H9 (cell line): ENCODE measurements at regions not wholly inside any gene's neighbourhood (a gene's known extent, or its start where the extent isn't known, plus 50 kb on each side); places are given as distances from the start of the nearest gene placed in this dataset.

Experiments
- DNase-seq: peaks from one replicate; pipeline ENCODE4 v3.0.0-alpha.2; 2017
- H2AFZ ChIP-seq: one replicate; pipeline ENCODE4 v1.6.1; 2013; ENCODE audit warnings: mild to moderate bottlenecking, low read length, control low read depth, moderate library complexity
- H2AK5ac ChIP-seq: 2 replicates; pipeline ENCODE4 v1.6.1; 2013; ENCODE audit warnings: low read length, control low read depth, mixed read lengths; ENCODE audit not compliant: insufficient read length
- H2BK120ac ChIP-seq: one replicate; pipeline ENCODE4 v1.6.1; 2013; ENCODE audit warnings: low read depth, mild to moderate bottlenecking, low read length, control low read depth, inconsistent platforms; ENCODE audit not compliant: poor library complexity, severe bottlenecking
- H2BK12ac ChIP-seq: 2 replicates; pipeline ENCODE4 v1.6.1; 2013; ENCODE audit warnings: low read length, control low read depth, mixed read lengths, low read depth; ENCODE audit not compliant: insufficient read length
- H2BK15ac ChIP-seq: 2 replicates; pipeline ENCODE4 v1.6.1; 2013; ENCODE audit warnings: low read depth, low read length, control low read depth
- H2BK20ac ChIP-seq: one replicate; pipeline ENCODE4 v1.6.1; 2013; ENCODE audit warnings: low read depth, mild to moderate bottlenecking, low read length, control low read depth, inconsistent platforms; ENCODE audit not compliant: poor library complexity, severe bottlenecking
- H2BK5ac ChIP-seq: 2 replicates; pipeline ENCODE4 v1.6.1; 2013; ENCODE audit warnings: low read length, control low read depth, mixed read lengths; ENCODE audit not compliant: insufficient read length
- H3K14ac ChIP-seq: 2 replicates; pipeline ENCODE4 v1.6.1; 2013; ENCODE audit warnings: low read length, control low read depth; ENCODE audit not compliant: insufficient read depth
- H3K18ac ChIP-seq: 2 replicates; pipeline ENCODE4 v1.6.1; 2013; ENCODE audit warnings: low read depth, mild to moderate bottlenecking, mixed read lengths, low read length, control low read depth; ENCODE audit not compliant: insufficient read length
- H3K23ac ChIP-seq: 2 replicates; pipeline ENCODE4 v1.6.1; 2013; ENCODE audit warnings: low read length, control low read depth, mixed read lengths, low read depth; ENCODE audit not compliant: insufficient read length
- H3K23me2 ChIP-seq: 2 replicates; pipeline ENCODE4 v1.6.1; 2013; ENCODE audit warnings: low read depth, mild to moderate bottlenecking, mixed read lengths, low read length, control low read depth; ENCODE audit not compliant: insufficient read length, poor library complexity, severe bottlenecking
- H3K27ac ChIP-seq: 2 replicates; pipeline ENCODE4 v1.5.1; 2013; ENCODE audit warnings: low read length, control low read depth, mixed read lengths, low read depth; ENCODE audit not compliant: insufficient read length
- H3K27me3 ChIP-seq: 2 replicates; pipeline ENCODE4 v1.6.1; 2013; ENCODE audit warnings: low read length, control low read depth, inconsistent platforms; ENCODE audit not compliant: insufficient read depth
- H3K4ac ChIP-seq: 2 replicates; pipeline ENCODE4 v1.6.1; 2013; ENCODE audit warnings: low read depth, mild to moderate bottlenecking, control low read depth, inconsistent platforms, low read length, moderate library complexity
- H3K4me1 ChIP-seq: 2 replicates; pipeline ENCODE4 v1.6.1; 2013; ENCODE audit warnings: low read length, control low read depth, inconsistent platforms; ENCODE audit not compliant: insufficient read depth
- H3K4me2 ChIP-seq: 2 replicates; pipeline ENCODE4 v1.6.1; 2013; ENCODE audit warnings: low read length, control low read depth, mixed read lengths; ENCODE audit not compliant: insufficient read length, insufficient read depth
- H3K56ac ChIP-seq: 2 replicates; pipeline ENCODE4 v1.6.1; 2013; ENCODE audit warnings: low read depth, mild to moderate bottlenecking, mixed read lengths, low read length, control low read depth; ENCODE audit not compliant: insufficient read length
- H3K79me1 ChIP-seq: 2 replicates; pipeline ENCODE4 v1.6.1; 2013; ENCODE audit warnings: low read depth, mild to moderate bottlenecking, moderate library complexity, low read length, control low read depth, inconsistent platforms; ENCODE audit not compliant: insufficient read depth, poor library complexity, severe bottlenecking
- H3K79me2 ChIP-seq: 2 replicates; pipeline ENCODE4 v1.6.1; 2013; ENCODE audit warnings: low read length, control low read depth, inconsistent platforms; ENCODE audit not compliant: insufficient read depth
- H3K9ac ChIP-seq: 2 replicates; pipeline ENCODE4 v1.6.1; 2013; ENCODE audit warnings: low read length, control low read depth, mixed read lengths; ENCODE audit not compliant: insufficient read length; ENCODE audit errors: extremely low read depth
- H3K9me3 ChIP-seq: one replicate; pipeline ENCODE4 v1.6.1; 2013; ENCODE audit warnings: low read depth, low read length, inconsistent platforms; ENCODE audit not compliant: control insufficient read depth
- H3T11ph ChIP-seq: one replicate; pipeline ENCODE4 v1.6.1; 2013; ENCODE audit warnings: mild to moderate bottlenecking, low read length, control low read depth, inconsistent platforms
- H4K20me1 ChIP-seq: one replicate; pipeline ENCODE4 v1.6.1; 2013; ENCODE audit not compliant: control insufficient read depth, insufficient read length, insufficient read depth
- H4K5ac ChIP-seq: 2 replicates; pipeline ENCODE4 v1.6.1; 2013; ENCODE audit warnings: low read depth, mild to moderate bottlenecking, mixed read lengths, low read length, control low read depth; ENCODE audit not compliant: insufficient read length
- H4K8ac ChIP-seq: replicated peaks from 2 replicates; pipeline ENCODE4 v1.6.1; 2013; ENCODE audit warnings: low read length, control low read depth, mixed read lengths, low read depth; ENCODE audit not compliant: insufficient read length
- H4K91ac ChIP-seq: 2 replicates; pipeline ENCODE4 v1.6.1; 2013; ENCODE audit warnings: low read depth, mild to moderate bottlenecking, moderate library complexity, mixed read lengths, low read length, control low read depth; ENCODE audit not compliant: insufficient read length
- H3K27ac Mint-ChIP-seq, 3 experiments: 2 replicates in 2 of 3; 3 replicates in 1 of 3; pipeline ENCODE4 v1.8.0; 2020 to 2021; ENCODE audit warnings: mixed read lengths in 3 of 3, mild to moderate bottlenecking in 1 of 3, moderate library complexity in 1 of 3
- H3K27me3 Mint-ChIP-seq: 2 replicates; pipeline ENCODE4 v1.8.0; 2021; ENCODE audit warnings: low read depth, mild to moderate bottlenecking, moderate library complexity, mixed read lengths
- H3K36me3 Mint-ChIP-seq, 3 experiments: 2 replicates in 2 of 3; 3 replicates in 1 of 3; pipeline ENCODE4 v1.8.0; 2020 to 2021; ENCODE audit warnings: low read depth in 3 of 3, mixed read lengths in 3 of 3; ENCODE audit not compliant: insufficient read depth in 1 of 3
- H3K4me1 Mint-ChIP-seq, 2 experiments: 2 replicates each; pipeline ENCODE4 v1.8.0; 2020; ENCODE audit warnings: mixed read lengths in 2 of 2
- H3K4me3 Mint-ChIP-seq, 2 experiments: 2 replicates in 1 of 2; 3 replicates in 1 of 2; pipeline ENCODE4 v1.8.0; 2020 to 2021; ENCODE audit warnings: mild to moderate bottlenecking in 2 of 2, mixed read lengths in 2 of 2, moderate library complexity in 1 of 2
- H3K9me3 Mint-ChIP-seq, 2 experiments: 2 replicates in 1 of 2; 3 replicates in 1 of 2; pipeline ENCODE4 v1.8.0; 2020; ENCODE audit warnings: mild to moderate bottlenecking in 2 of 2, mixed read lengths in 2 of 2, moderate library complexity in 1 of 2
- CTCF ChIP-seq: fragments of 200-600 bp; sonication (generic); conservative IDR thresholded peaks from 3 replicates; pipeline ENCODE4 v1.8.0; 2021; ENCODE audit warnings: antibody characterized with exemption, mild to moderate bottlenecking
- WGBS: extraction: QIAGEN DNeasy Blood & Tissue Kit; methylation state at CpG from one replicate; pipeline ENCODE4 v1.1.7; 2013; ENCODE audit warnings: missing lambda C conversion rate, low lambda C conversion rate, mixed read lengths; ENCODE audit not compliant: insufficient read length; ENCODE audit errors: extremely low coverage; 5-methylcytosine and 5-hydroxymethylcytosine counted together

- H3K36me3 Mint-ChIP-seq: no peaks in the 10 kb centered on the region; a peak in 2 of 7 replicates
- Histone ChIP-seq H4K8ac (no peak overlapping the region), H3K9me3 (no peaks in the 10 kb centered on the region), H3K18ac (peak overlapping the region; percentile 15), H3K9ac (no peak overlapping the region), H3K27ac (no peak overlapping the region), H3K4me1 (peaks cover 29% of the 10 kb centered on the region; the same call in 1 of the 2 replicates), H3K14ac (peak overlapping the region; percentile 33; the same call in 1 of the 2 replicates), H2BK20ac (no peak overlapping the region), H2BK12ac (no peak overlapping the region), H2AFZ (no peak overlapping the region), H3T11ph (no peak overlapping the region), H3K23ac (no peak overlapping the region), H3K79me2 (no peaks in the 10 kb centered on the region), H4K20me1 (no peaks in the 10 kb centered on the region), H3K4ac (no peak overlapping the region; the same call in 1 of the 2 replicates), H2BK15ac (no peak overlapping the region), H4K91ac (peak overlapping the region; percentile 58), H3K56ac (no peak overlapping the region), H2BK5ac (no peak overlapping the region), H3K23me2 (peaks cover 3% of the 10 kb centered on the region), H2AK5ac (no peak overlapping the region), H4K5ac (no peak overlapping the region), H3K79me1 (no peaks in the 10 kb centered on the region), H3K4me2 (peak overlapping the region; percentile 11), H2BK120ac (peak overlapping the region; percentile 15), H3K27me3 (no peaks in the 10 kb centered on the region)
- peak; percentile 70 for DNase-seq
- H3K4me1 Mint-ChIP-seq: peaks cover 77 to 85% of the 10 kb centered on the region in 2 experiments
- H3K9me3 Mint-ChIP-seq: no peaks in the 10 kb centered on the region; a peak in 3 of 5 replicates
- peak overlapping the region in 2 of 3 experiments; percentile 34 to 89; a peak in 2 of 7 replicates for H3K27ac Mint-ChIP-seq
- no CpG with 5 or more reads among the region's 21 CpGs for WGBS
- no peak for TF ChIP-seq CTCF
- H3K27me3 Mint-ChIP-seq: peaks cover 1% of the 10 kb centered on the region; the same call in 1 of the 2 replicates
- H3K4me3 Mint-ChIP-seq: peak overlapping the region in 1 of 2 experiments; percentile 62; a peak in 1 of 5 replicates
Observed at GRCh38 chr14:76919431-76920330, 93.5 kb downstream of the LRRC74A start.
